ENCODE measurements at regions not wholly inside any gene's neighbourhood (a gene's known extent, or its start where the extent isn't known, plus 50 kb on each side); places are given as distances from the start of the nearest gene placed in this dataset.

DNA sequence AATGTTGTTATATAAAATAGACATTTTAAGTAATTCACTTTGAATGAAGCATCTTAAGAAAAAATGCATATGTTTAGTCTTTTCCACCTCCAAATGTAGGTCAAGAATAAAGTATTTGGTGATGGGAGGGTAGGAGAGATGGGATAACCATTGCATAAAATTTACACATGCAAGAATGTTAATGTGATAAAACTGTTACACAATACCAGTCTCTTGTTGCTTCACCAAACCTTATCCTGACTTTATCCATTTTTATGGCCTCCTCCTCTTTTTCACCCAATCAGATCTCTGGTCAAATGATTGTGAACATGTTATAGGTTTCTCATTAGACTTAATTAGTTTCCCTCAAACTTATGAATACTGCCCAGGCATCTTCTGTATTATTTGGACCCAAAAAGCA, 994.5 kb upstream of the FLRT2 start:
- no peaks in the 10 kb centered on the region for H3K36me3 Mint-ChIP-seq (ENCODE audit: insufficient read depth, unreplicated experiment)
- BruUV-seq (replicated peaks): no TSS peak
- Histone ChIP-seq H3K36me3 (ENCODE audit: control insufficient read depth, insufficient read depth, low read length) (no peaks in the 10 kb centered on the region), H3K9me3 (no peaks in the 10 kb centered on the region), H3K4me3 (ENCODE audit: low read depth, low read length) (no peak overlapping the region), H3K27me3 (replicated peaks; ENCODE audit: control insufficient read depth, insufficient read depth, low read length) (no peaks in the 10 kb centered on the region), H3K4me1 (no peaks in the 10 kb centered on the region)
- CTCF ChIA-PET: no interaction called here
- TF ChIP-seq, protein P1, sequence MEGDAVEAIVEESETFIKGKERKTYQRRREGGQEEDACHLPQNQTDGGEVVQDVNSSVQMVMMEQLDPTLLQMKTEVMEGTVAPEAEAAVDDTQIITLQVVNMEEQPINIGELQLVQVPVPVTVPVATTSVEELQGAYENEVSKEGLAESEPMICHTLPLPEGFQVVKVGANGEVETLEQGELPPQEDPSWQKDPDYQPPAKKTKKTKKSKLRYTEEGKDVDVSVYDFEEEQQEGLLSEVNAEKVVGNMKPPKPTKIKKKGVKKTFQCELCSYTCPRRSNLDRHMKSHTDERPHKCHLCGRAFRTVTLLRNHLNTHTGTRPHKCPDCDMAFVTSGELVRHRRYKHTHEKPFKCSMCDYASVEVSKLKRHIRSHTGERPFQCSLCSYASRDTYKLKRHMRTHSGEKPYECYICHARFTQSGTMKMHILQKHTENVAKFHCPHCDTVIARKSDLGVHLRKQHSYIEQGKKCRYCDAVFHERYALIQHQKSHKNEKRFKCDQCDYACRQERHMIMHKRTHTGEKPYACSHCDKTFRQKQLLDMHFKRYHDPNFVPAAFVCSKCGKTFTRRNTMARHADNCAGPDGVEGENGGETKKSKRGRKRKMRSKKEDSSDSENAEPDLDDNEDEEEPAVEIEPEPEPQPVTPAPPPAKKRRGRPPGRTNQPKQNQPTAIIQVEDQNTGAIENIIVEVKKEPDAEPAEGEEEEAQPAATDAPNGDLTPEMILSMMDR (IDR thresholded peaks at IDR 0.05; ENCODE audit: insufficient read depth in 1 of 2, low read depth in 1 of 2, low read length in 1 of 2, severe bottlenecking in 1 of 2, unreplicated experiment in 1 of 2): no peak
- POLR2A ChIA-PET: no interaction called here
- no peak overlapping the region for H3K27ac Mint-ChIP-seq (ENCODE audit: unreplicated experiment)
- no peaks in the 10 kb centered on the region for H3K4me1 Mint-ChIP-seq (ENCODE audit: low read depth, unreplicated experiment)
- no peak for DNase-seq
- no peak overlapping the region for H3K4me3 Mint-ChIP-seq (ENCODE audit: unreplicated experiment)
- no peaks in the 10 kb centered on the region for H3K9me3 Mint-ChIP-seq (ENCODE audit: unreplicated experiment)
- intact Hi-C loops (cut with micrococcal nuclease; ENCODE audit: unreplicated experiment): no loop called here
- H3K27me3 Mint-ChIP-seq (ENCODE audit: insufficient read depth, unreplicated experiment): peaks cover 5% of the 10 kb centered on the region

DNA sequence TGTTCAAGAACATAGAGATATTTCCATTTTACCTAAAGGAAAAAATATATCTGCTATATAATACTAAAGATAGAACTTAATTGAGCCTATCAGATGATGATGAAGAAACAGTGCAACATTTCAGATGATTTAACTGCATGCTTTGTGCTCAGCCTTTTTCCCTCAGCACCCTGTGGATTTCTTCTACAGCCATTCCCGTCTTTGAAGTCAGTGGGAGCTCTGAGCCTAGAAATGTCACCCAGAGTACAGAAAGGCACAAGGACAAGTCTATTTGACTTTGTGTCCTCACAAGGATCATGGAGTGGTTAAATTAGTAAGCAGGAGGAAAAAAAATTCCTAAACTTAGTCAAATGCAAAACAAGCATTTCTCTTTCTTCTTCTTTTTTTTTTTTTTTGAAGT, 994.0 kb upstream of the FLRT2 start:
- H3K9me3 ChIP-seq: no peaks in the 10 kb centered on the region
- CTCF ChIA-PET: no interaction called here
- H3K27me3 ChIP-seq (replicated peaks; ENCODE audit: control insufficient read depth, insufficient read depth, low read length): no peaks in the 10 kb centered on the region
- Mint-ChIP-seq H3K27me3 (ENCODE audit: insufficient read depth, unreplicated experiment) (peaks cover 5% of the 10 kb centered on the region), H3K9me3 (ENCODE audit: unreplicated experiment) (no peaks in the 10 kb centered on the region), H3K36me3 (ENCODE audit: insufficient read depth, unreplicated experiment) (no peaks in the 10 kb centered on the region), H3K27ac (ENCODE audit: unreplicated experiment) (no peak overlapping the region), H3K4me1 (ENCODE audit: low read depth, unreplicated experiment) (no peaks in the 10 kb centered on the region), H3K4me3 (ENCODE audit: unreplicated experiment) (no peak overlapping the region)
- no TSS peak for BruUV-seq (replicated peaks)
- no peaks in the 10 kb centered on the region for H3K4me1 ChIP-seq
- no peak for DNase-seq
- POLR2A ChIA-PET: no interaction called here
- intact Hi-C loops (cut with micrococcal nuclease; ENCODE audit: unreplicated experiment): no loop called here
- no peaks in the 10 kb centered on the region for H3K36me3 ChIP-seq (ENCODE audit: control insufficient read depth, insufficient read depth, low read length)
- TF ChIP-seq, protein P1 (IDR thresholded peaks at IDR 0.05; ENCODE audit: insufficient read depth in 1 of 2, low read depth in 1 of 2, low read length in 1 of 2, severe bottlenecking in 1 of 2, unreplicated experiment in 1 of 2): no peak
- H3K4me3 ChIP-seq (ENCODE audit: low read depth, low read length): no peak overlapping the region

DNA sequence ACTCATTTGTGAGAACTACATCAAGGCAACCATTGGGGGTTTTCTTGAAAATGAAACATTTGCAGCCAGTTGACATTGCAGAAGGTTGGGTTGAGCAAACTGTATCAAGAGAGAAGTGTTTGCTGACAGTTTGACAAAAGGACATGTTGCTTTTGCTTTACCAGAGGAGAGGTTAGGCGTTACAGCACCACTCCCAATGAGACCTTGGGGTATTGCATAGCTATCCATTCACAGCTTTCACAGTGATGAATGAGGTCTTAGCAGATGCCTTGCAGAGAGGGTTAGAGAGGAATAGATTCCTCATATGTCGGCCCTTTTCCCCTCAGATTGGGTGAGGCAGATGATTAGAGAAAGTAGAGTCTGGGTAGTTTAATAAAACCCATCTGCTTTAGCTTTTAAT, 988.9 kb upstream of the FLRT2 start:
- H3K9me3 ChIP-seq: no peaks in the 10 kb centered on the region
- POLR2A ChIA-PET: no interaction called here
- Mint-ChIP-seq H3K4me3 (ENCODE audit: unreplicated experiment) (no peak overlapping the region), H3K9me3 (ENCODE audit: unreplicated experiment) (no peaks in the 10 kb centered on the region), H3K27me3 (ENCODE audit: insufficient read depth, unreplicated experiment) (no peaks in the 10 kb centered on the region), H3K36me3 (ENCODE audit: insufficient read depth, unreplicated experiment) (no peaks in the 10 kb centered on the region), H3K27ac (ENCODE audit: unreplicated experiment) (no peak overlapping the region), H3K4me1 (ENCODE audit: low read depth, unreplicated experiment) (no peaks in the 10 kb centered on the region)
- no peak for DNase-seq
- no peaks in the 10 kb centered on the region for H3K27me3 ChIP-seq (replicated peaks; ENCODE audit: control insufficient read depth, insufficient read depth, low read length)
- H3K36me3 ChIP-seq (ENCODE audit: control insufficient read depth, insufficient read depth, low read length): no peaks in the 10 kb centered on the region
- TF ChIP-seq, protein P1 (IDR thresholded peaks at IDR 0.05; ENCODE audit: insufficient read depth in 1 of 2, low read depth in 1 of 2, low read length in 1 of 2, severe bottlenecking in 1 of 2, unreplicated experiment in 1 of 2): no peak
- no peaks in the 10 kb centered on the region for H3K4me1 ChIP-seq
- BruUV-seq (replicated peaks): no TSS peak
- H3K4me3 ChIP-seq (ENCODE audit: low read depth, low read length): no peak overlapping the region
- intact Hi-C loops (cut with micrococcal nuclease; ENCODE audit: unreplicated experiment): no loop called here
- CTCF ChIA-PET: no interaction called here

Measured in Caco-2 (cell line).